ENCODE measurements at regions not wholly inside any gene's neighbourhood (a gene's known extent, or its start where the extent isn't known, plus 50 kb on each side); places are given as distances from the start of the nearest gene placed in this dataset.

- no peak overlapping the region for H4K12ac ChIP-seq (ENCODE audit: low read depth, low read length)
- H2AK5ac ChIP-seq (ENCODE audit: low read length), result no peak overlapping the region
- no peaks in the 10 kb centered on the region for H3K9me3 ChIP-seq (ENCODE audit: insufficient read depth, low read depth, low read length)
- H3K4me2 ChIP-seq (ENCODE audit: low read length), result no peak overlapping the region
- H3K27me3 ChIP-seq (ENCODE audit: insufficient read depth, low read length), result no peaks in the 10 kb centered on the region
- H3K4ac ChIP-seq (ENCODE audit: low read depth, low read length), result no peak overlapping the region
- H3K14ac ChIP-seq (ENCODE audit: low read length), result no peak overlapping the region
- no peak overlapping the region for H3K9ac ChIP-seq (ENCODE audit: low read length)
- H3K4me3 ChIP-seq (ENCODE audit: low read depth, low read length), result no peak overlapping the region
- no peak overlapping the region for H2BK12ac ChIP-seq (ENCODE audit: low read length)
- DNase-seq, result no peak
- H3K23ac ChIP-seq (ENCODE audit: low read length), result no peak overlapping the region
- H3K18ac ChIP-seq (ENCODE audit: low read length), result no peak overlapping the region
- H3K36me3 ChIP-seq (ENCODE audit: control insufficient read depth in 1 of 2, insufficient read depth in 2 of 2, low read length in 2 of 2), result no peaks in the 10 kb centered on the region
- H3K79me1 ChIP-seq (ENCODE audit: low read length), result no peaks in the 10 kb centered on the region
- no peak overlapping the region for H3K27ac ChIP-seq (ENCODE audit: low read depth, low read length)
- no CpG with 5 or more reads among the region's 2 CpGs for WGBS (ENCODE audit: extremely low coverage, insufficient coverage, insufficient read length)
- H3K4me1 ChIP-seq (ENCODE audit: control insufficient read depth in 1 of 2, insufficient read depth in 2 of 2, low read length in 2 of 2), result no peaks in the 10 kb centered on the region
- H2BK5ac ChIP-seq (ENCODE audit: low read depth, low read length, poor library complexity), result no peak overlapping the region
- no peak overlapping the region for H2BK120ac ChIP-seq (ENCODE audit: insufficient read depth, low read length, poor library complexity)
- H3K79me2 ChIP-seq (ENCODE audit: control insufficient read depth, insufficient read depth, low read length, poor library complexity), result no peaks in the 10 kb centered on the region
- H2AFZ ChIP-seq (ENCODE audit: insufficient read depth, low read length, poor library complexity), result no peak overlapping the region
- H4K8ac ChIP-seq (ENCODE audit: low read depth, low read length), result no peak overlapping the region
- H4K91ac ChIP-seq (ENCODE audit: low read depth, low read length), result no peak overlapping the region
Observed at GRCh38 chr13:88097541-88097940, 426.4 kb downstream of the SLITRK5 start.

- Histone ChIP-seq H3K4me2 (ENCODE audit: low read length) (no peak overlapping the region), H3K36me3 (ENCODE audit: control insufficient read depth in 1 of 2, insufficient read depth in 2 of 2, low read length in 2 of 2) (no peaks in the 10 kb centered on the region), H3K79me2 (ENCODE audit: control insufficient read depth, insufficient read depth, low read length, poor library complexity) (no peaks in the 10 kb centered on the region), H3K9ac (ENCODE audit: low read length) (no peak overlapping the region), H2AK5ac (ENCODE audit: low read length) (no peak overlapping the region), H2AFZ (ENCODE audit: insufficient read depth, low read length, poor library complexity) (no peak overlapping the region), H3K18ac (ENCODE audit: low read length) (no peak overlapping the region), H2BK12ac (ENCODE audit: low read length) (no peak overlapping the region), H4K8ac (ENCODE audit: low read depth, low read length) (no peak overlapping the region), H4K12ac (ENCODE audit: low read depth, low read length) (no peak overlapping the region), H3K27ac (ENCODE audit: low read depth, low read length) (no peak overlapping the region), H3K14ac (ENCODE audit: low read length) (no peak overlapping the region), H2BK120ac (ENCODE audit: insufficient read depth, low read length, poor library complexity) (no peak overlapping the region), H3K27me3 (ENCODE audit: insufficient read depth, low read length) (no peaks in the 10 kb centered on the region), H3K23ac (ENCODE audit: low read length) (no peak overlapping the region), H4K91ac (ENCODE audit: low read depth, low read length) (no peak overlapping the region), H2BK5ac (ENCODE audit: low read depth, low read length, poor library complexity) (no peak overlapping the region), H3K9me3 (ENCODE audit: insufficient read depth, low read depth, low read length) (no peaks in the 10 kb centered on the region), H3K4me1 (ENCODE audit: control insufficient read depth in 1 of 2, insufficient read depth in 2 of 2, low read length in 2 of 2) (no peaks in the 10 kb centered on the region), H3K79me1 (ENCODE audit: low read length) (no peaks in the 10 kb centered on the region), H3K4me3 (ENCODE audit: low read depth, low read length) (no peak overlapping the region), H3K4ac (ENCODE audit: low read depth, low read length) (no peak overlapping the region)
- DNase-seq, result no peak
- WGBS (ENCODE audit: extremely low coverage, insufficient coverage, insufficient read length), result no CpG with 5 or more reads among the region's 1 CpG
Observed at GRCh38 chr13:88103824-88104223, 432.7 kb downstream of the SLITRK5 start.

- Histone ChIP-seq H3K79me1 (ENCODE audit: low read length) (no peaks in the 10 kb centered on the region), H3K4me1 (ENCODE audit: control insufficient read depth in 1 of 2, insufficient read depth in 2 of 2, low read length in 2 of 2) (no peaks in the 10 kb centered on the region), H3K36me3 (ENCODE audit: control insufficient read depth in 1 of 2, insufficient read depth in 2 of 2, low read length in 2 of 2) (no peaks in the 10 kb centered on the region), H2AK5ac (ENCODE audit: low read length) (no peak overlapping the region), H3K9ac (ENCODE audit: low read length) (no peak overlapping the region), H3K4me3 (ENCODE audit: low read depth, low read length) (no peak overlapping the region), H3K27me3 (ENCODE audit: insufficient read depth, low read length) (no peaks in the 10 kb centered on the region), H3K4ac (ENCODE audit: low read depth, low read length) (no peak overlapping the region), H2AFZ (ENCODE audit: insufficient read depth, low read length, poor library complexity) (no peak overlapping the region), H4K8ac (ENCODE audit: low read depth, low read length) (no peak overlapping the region), H3K23ac (ENCODE audit: low read length) (no peak overlapping the region), H3K4me2 (ENCODE audit: low read length) (no peak overlapping the region), H2BK5ac (ENCODE audit: low read depth, low read length, poor library complexity) (no peak overlapping the region), H2BK120ac (ENCODE audit: insufficient read depth, low read length, poor library complexity) (no peak overlapping the region), H4K91ac (ENCODE audit: low read depth, low read length) (no peak overlapping the region), H2BK12ac (ENCODE audit: low read length) (no peak overlapping the region), H4K12ac (ENCODE audit: low read depth, low read length) (no peak overlapping the region), H3K18ac (ENCODE audit: low read length) (no peak overlapping the region), H3K79me2 (ENCODE audit: control insufficient read depth, insufficient read depth, low read length, poor library complexity) (no peaks in the 10 kb centered on the region), H3K14ac (ENCODE audit: low read length) (no peak overlapping the region), H3K27ac (ENCODE audit: low read depth, low read length) (no peak overlapping the region), H3K9me3 (ENCODE audit: insufficient read depth, low read depth, low read length) (no peaks in the 10 kb centered on the region)
- no peak for DNase-seq
- WGBS (ENCODE audit: extremely low coverage, insufficient coverage, insufficient read length), result no CpG with 5 or more reads among the region's 1 CpG
Observed at GRCh38 chr13:88104576-88104975, 433.4 kb downstream of the SLITRK5 start.

GRCh38 chr13:88107570-88107969 lies 436.4 kb downstream of the SLITRK5 start:
- no CpG with 5 or more reads among the region's 6 CpGs for WGBS (ENCODE audit: extremely low coverage, insufficient coverage, insufficient read length)
- no peaks in the 10 kb centered on the region for H3K79me2 ChIP-seq (ENCODE audit: control insufficient read depth, insufficient read depth, low read length, poor library complexity)
- no peak overlapping the region for H3K14ac ChIP-seq (ENCODE audit: low read length)
- no peak overlapping the region for H4K91ac ChIP-seq (ENCODE audit: low read depth, low read length)
- no peak overlapping the region for H3K4ac ChIP-seq (ENCODE audit: low read depth, low read length)
- H3K23ac ChIP-seq (ENCODE audit: low read length), result no peak overlapping the region
- H2BK120ac ChIP-seq (ENCODE audit: insufficient read depth, low read length, poor library complexity), result no peak overlapping the region
- no peak overlapping the region for H3K4me2 ChIP-seq (ENCODE audit: low read length)
- H3K79me1 ChIP-seq (ENCODE audit: low read length), result no peaks in the 10 kb centered on the region
- no peak overlapping the region for H2AFZ ChIP-seq (ENCODE audit: insufficient read depth, low read length, poor library complexity)
- H4K8ac ChIP-seq (ENCODE audit: low read depth, low read length), result no peak overlapping the region
- H3K4me1 ChIP-seq (ENCODE audit: control insufficient read depth in 1 of 2, insufficient read depth in 2 of 2, low read length in 2 of 2), result no peaks in the 10 kb centered on the region
- no peaks in the 10 kb centered on the region for H3K27me3 ChIP-seq (ENCODE audit: insufficient read depth, low read length)
- no peak overlapping the region for H2BK12ac ChIP-seq (ENCODE audit: low read length)
- no peaks in the 10 kb centered on the region for H3K36me3 ChIP-seq (ENCODE audit: control insufficient read depth in 1 of 2, insufficient read depth in 2 of 2, low read length in 2 of 2)
- H3K18ac ChIP-seq (ENCODE audit: low read length), result no peak overlapping the region
- H2BK5ac ChIP-seq (ENCODE audit: low read depth, low read length, poor library complexity), result no peak overlapping the region
- no peak overlapping the region for H2AK5ac ChIP-seq (ENCODE audit: low read length)
- no peaks in the 10 kb centered on the region for H3K9me3 ChIP-seq (ENCODE audit: insufficient read depth, low read depth, low read length)
- no peak overlapping the region for H3K27ac ChIP-seq (ENCODE audit: low read depth, low read length)
- H4K12ac ChIP-seq (ENCODE audit: low read depth, low read length), result no peak overlapping the region
- no peak overlapping the region for H3K9ac ChIP-seq (ENCODE audit: low read length)
- no peak overlapping the region for H3K4me3 ChIP-seq (ENCODE audit: low read depth, low read length)
- DNase-seq, result no peak

Measured in trophoblast cell (in vitro differentiated cells and primary cell).